Activated T-cell treated with anti-CD3 and anti-CD28 coated beads for 48 hours (primary cell): ENCODE measurements at regions not wholly inside any gene's neighbourhood (a gene's known extent, or its start where the extent isn't known, plus 50 kb on each side); places are given as distances from the start of the nearest gene placed in this dataset.

Experiments used
- DNase-seq: peaks from one replicate; pipeline ENCODE4 v3.0.0-alpha.2; 2020; ENCODE audit warnings: low read depth

DNA sequence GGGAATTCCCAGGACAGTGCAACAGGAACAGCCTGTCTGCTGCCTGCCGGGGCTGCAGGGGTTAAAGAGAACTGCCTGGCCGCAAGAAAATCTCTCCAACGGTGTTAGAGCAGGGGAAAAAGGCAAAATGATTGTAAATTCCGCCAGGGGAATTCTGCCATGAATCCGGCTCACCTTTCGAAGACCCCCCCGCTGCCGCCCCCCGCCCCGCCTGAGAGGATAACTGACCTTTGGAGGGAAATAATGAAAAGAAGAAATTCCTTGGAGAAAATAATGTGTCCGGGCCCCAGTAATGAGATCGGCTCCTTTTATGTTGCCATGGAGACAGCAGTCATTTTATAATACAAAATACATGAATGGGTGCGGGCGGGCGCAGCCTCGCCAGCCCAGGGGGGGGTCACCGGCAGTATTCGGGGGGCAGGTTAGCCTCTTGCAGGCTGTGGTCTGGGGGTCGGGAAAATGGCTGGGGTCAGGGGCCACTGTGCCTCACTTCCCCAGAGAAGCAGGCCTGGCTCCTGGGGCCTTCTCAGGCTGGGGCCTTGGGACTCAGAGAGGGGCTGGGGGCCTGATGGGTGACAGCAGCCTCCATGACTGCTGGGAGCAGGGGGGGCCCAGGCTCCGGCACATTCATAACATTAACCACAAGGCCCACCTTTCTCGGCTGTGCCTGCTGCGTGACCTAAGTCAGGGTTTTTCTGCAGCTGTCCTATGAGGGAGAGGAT, 228.1 kb downstream of the MN1 start:
- DNase-seq: no peak

DNA sequence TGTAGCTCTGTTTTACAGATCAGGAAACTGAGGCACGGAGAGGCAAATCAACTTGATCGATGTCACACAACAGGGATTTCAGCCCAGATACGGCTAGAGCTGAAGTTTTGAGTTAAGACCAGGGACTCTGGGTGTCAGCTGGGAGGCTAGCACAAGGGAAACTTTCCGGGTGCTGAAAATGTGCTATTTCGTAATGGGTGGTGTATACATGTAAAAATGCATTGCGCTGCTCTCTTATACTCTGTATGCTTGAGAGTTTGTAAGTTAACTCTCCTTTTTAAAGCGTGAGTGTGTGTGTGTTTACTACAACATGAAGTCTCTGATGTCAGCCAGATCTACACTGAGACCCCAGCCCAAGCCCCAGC, 227.6 kb downstream of the MN1 start:
- DNase-seq: no peak

DNA sequence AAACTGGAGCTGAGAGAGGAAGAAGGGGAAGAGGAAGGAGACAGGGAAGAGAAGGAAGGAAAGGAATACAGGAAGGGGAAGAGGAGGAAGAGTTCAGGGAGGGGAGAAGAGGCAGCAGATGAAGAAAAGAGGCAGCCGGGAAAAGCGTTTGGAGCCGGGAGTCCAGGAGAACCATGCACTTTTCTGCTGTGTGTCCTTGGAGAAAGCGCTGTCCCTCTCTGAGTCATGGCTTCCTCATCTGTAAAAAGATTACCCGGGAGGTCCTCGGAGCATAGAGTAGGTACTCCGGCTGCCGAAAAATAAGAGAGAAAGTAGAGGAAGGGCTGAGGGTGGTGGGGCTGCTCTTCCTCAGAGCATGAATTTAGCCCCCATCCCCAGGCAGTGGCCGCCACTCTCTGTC, 226.9 kb downstream of the MN1 start:
- DNase-seq: no peak

DNA sequence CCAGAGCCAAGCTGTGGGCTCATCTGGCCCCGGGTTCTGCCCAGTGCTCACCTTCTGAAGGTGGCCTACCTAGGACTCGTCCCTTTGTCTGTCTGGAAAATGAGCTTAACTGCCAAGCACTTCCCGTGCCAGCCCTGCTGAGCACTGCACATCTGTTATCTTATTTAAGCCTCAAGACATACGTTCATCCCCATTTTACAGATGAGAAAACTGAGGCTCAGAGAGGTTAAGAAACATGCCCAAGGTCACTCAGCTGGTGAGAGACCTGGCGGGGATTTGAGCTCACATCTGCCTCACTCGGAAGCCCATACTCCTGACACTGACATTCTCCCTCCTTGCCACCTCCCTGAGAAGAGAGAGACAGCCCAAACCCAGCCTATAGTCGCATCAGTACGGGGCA, 226.2 kb downstream of the MN1 start:
- DNase-seq: no peak

DNA sequence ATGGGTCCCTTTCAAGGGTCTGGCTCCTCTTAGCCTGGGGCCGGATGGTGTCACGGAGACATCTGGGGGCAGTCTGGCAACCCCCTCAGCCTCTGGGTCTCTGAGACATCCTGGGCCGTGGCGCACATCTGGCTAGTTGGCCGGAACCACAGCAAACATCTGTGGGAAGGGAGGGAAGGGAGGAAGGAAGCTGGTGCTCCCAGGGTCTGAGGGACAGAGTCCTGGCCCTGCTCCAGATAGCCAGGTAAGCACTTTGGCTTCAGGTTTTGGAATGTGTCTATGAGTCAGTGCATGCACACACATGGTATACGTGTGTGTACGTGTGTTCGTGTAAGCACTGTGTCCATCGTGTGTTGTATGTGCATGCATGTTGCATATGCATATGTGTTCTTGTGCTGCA, 225.1 kb downstream of the MN1 start:
- DNase-seq: no peak

- DNase-seq: no peak
These were observed 224.6 kb downstream of the MN1 start for GRCh38 chr22:27576815-27577573.

- no peak for DNase-seq
These were observed 224.0 kb downstream of the MN1 start for GRCh38 chr22:27577574-27577969.

DNA sequence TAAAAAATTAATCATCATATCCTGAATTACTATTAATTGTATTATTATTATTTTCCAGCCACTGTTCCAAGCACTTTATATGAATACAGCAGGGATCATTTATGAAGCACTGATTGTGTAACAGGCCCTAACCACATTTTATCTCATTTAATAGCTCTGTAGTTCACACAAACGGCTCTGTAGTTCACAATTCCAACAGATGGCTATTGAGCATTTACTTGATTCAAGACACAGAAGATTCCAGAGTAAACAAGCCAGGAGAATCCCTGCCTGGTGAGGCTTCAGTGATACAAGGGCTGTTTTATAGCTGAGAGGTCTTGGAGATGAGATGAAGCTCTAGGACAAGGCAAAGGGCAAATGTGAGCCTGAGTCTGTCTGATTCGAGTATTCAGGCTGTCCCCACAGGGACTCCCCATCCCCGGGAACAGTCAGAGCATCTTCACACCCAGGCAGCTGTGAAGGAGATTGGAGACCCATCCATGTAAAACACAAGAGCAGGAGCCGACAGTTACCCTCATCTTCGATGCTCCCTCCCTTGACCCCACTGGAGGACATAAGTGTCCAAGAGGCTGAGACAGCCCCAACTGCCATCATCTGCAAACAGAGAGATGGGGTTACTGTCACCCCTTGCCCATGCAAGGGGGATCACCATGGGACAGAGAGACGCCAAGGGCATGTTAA, 222.5 kb downstream of the MN1 start:
- DNase-seq: no peak

- DNase-seq: no peak
These were observed 221.2 kb downstream of the MN1 start for GRCh38 chr22:27580311-27580897.

GRCh38 chr22:27581236-27581635, 220.3 kb downstream of the MN1 start:
- DNase-seq: no peak

GRCh38 chr22:27581688-27582087, 219.9 kb downstream of the MN1 start:
- no peak for DNase-seq

GRCh38 chr22:27583856-27584255, 217.7 kb downstream of the MN1 start:
- DNase-seq: no peak

DNA sequence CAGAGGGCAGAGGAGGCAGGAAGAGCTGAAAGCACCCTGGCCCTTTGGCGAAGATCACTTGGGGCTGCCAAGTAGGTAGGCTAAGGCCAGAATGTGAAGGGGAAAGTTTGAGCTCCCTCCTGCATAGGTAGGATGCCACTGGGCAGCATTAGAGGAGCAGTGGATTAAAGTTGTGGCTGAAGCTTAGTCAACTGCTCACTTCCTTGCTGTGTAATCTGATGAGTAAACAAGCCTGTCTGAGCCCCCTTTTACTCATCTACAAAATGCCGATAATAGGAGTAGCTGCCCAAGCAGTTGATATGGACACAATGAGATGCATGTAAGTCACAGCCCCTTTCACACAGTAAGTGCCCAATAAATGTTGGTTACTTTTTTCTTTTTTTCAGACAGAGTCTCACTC, 216.4 kb downstream of the MN1 start:
- DNase-seq: no peak

- no peak for DNase-seq
These were observed 213.3 kb downstream of the MN1 start for GRCh38 chr22:27588268-27588667.

DNA sequence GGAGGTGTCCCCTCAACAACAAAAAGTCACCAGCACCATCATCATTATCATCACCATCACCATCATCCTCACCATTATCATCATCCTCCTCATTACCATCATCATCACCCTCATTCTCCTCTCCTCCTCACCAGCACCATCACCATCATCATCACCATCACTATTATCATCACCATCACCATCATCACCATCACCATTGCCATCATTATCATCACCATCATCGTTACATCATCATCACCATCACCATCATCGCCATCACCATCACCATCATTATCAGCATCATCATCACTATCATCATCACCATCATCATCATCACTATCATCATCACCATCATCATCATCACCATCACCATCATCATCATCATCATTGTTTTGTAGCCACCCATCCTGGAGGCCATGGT, 212.6 kb downstream of the MN1 start:
- DNase-seq: no peak

GRCh38 chr22:27591060-27591459, 210.5 kb downstream of the MN1 start:
- no peak for DNase-seq

DNA sequence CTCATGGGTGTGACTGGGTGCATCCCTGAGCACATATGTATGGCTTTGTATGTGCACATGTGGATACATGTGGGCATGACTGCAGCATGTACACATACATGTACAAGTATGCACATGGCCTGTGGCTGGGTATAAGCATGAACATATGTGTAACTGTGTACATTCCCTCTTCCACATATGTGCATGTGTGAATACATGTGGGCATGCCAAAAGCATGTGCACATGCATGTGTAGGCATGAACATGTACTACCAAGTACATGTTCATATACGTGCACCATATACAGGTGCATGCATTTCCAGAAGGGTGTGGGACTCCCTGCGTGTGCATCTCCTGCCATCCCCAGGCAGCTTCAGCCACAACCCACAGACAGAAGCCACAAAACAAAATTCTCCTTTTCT, 208.2 kb downstream of the MN1 start:
- DNase-seq: no peak

DNA sequence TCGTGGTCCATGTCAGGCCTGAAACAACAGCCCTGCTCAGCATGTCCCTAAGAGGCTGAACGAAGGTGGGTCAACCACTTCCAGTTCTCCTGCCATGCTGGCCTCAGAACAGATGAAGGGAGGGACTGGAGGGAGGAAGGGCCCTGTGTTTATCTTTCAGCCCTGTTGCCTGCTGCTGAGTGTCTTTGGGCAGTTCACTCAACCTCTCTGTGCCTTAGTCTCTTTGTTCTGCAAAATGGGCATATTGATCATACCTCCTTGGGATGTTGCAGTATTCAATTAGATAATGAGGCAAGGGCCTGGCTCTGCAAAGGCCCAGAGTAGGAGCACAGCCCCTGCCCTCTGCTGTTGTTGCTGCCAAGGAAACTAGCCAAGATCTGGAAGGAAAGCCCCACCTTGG, 207.5 kb downstream of the MN1 start:
- no peak for DNase-seq

DNA sequence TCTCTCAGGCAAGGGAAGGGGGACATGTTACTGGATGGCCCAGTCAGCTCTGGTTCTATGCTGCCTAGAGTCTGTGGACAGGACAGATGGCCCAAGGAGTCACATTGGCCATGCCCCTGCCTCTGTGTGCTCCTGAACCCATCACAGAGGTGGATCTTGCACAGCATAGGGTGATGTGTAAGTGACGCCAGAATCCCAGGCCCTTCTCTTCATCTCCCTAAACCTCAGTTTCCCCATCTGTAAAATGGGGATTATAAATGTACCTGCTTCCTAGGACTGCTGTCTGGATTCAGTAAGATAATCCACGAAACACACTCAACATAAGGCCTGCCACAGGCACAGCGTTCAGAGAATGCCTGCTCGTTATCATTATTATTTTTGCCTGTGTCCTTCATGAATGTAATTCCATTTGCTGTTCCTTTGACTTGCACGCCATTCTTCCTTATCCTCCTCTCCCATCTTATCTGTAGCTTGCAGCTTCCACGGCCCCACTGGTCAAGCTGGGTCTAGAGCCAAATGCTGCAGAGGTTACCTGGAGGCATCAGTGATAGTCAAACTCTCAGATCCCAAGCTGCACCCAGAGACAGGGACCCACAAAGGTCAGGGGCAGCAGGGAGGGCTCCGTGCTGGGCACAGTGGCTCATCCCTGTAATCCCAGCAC, 207.0 kb downstream of the MN1 start:
- no peak for DNase-seq

- no peak for DNase-seq
These were observed 205.3 kb downstream of the MN1 start for GRCh38 chr22:27596133-27596870.

DNA sequence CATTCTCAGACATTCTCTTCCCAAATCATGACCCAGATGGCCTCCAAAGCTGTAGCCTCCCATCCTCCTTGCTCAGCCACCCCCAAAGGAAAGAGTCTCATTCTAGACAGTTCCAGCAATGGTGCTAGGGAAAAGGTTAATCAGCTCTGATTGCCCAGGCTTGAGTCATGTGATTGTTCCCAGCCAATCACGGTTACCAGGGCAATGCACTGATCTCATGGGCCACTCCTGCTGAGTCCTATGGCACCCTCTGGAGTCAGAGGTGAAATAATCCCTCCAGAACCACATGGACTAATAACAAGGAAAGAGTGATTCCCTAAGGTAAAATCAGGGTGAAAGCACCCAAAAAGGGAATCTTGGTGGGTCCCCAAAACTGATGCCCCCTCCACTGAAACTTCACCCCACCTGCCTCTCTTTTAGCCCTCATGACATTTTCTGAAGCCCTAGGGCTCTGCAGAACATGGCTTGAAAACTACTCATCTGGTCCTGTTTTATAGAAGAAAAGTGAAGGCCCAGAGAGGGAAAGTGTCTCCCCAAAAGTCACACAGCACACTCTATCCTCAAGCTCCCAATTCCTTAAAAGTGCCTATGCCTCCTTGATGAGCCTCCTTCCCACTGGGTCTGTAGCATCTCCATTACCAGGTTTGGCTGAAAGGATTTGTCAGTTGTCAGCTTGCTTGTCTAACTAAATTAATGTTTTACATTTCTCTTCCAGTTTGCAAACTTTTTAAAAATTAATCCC, 203.7 kb downstream of the MN1 start:
- DNase-seq: no peak
